Testis (tissue), 2 donors: ENCODE measurements at regions not wholly inside any gene's neighbourhood (a gene's known extent, or its start where the extent isn't known, plus 50 kb on each side); places are given as distances from the start of the nearest gene placed in this dataset.

ENCODE experiments used
- DNase-seq: peaks from one replicate; pipeline ENCODE4 v3.0.0-alpha.2; 2019
- H3K27ac ChIP-seq, 2 donors: fragments of 200-600 bp; sonication (generic); one replicate each; pipeline ENCODE4 v1.5.1; 2019
- H3K27me3 ChIP-seq: fragments of 200-600 bp; sonication (generic); one replicate; pipeline ENCODE4 v1.5.1; 2019
- H3K36me3 ChIP-seq: fragments of 200-600 bp; sonication (generic); one replicate; pipeline ENCODE4 v1.5.1; 2017; ENCODE audit warnings: low read depth; ENCODE audit errors: missing control alignments
- H3K4me1 ChIP-seq: fragments of 200-600 bp; sonication (generic); one replicate; pipeline ENCODE4 v1.5.1; 2019
- H3K4me3 ChIP-seq, 2 donors: fragments of 200-600 bp; sonication (generic); one replicate each; pipeline ENCODE4 v1.5.1; 2017 to 2019
- H3K9me3 ChIP-seq: fragments of 200-600 bp; sonication (generic); one replicate; pipeline ENCODE4 v1.5.1; 2017
- CTCF ChIP-seq, 3 experiments: fragments of 450-650 bp in 2 of 3; fragments of 200-600 bp in 1 of 3; sonication (generic) in 1 of 3; IDR thresholded peaks; one replicate each; pipeline ENCODE4 v1.5.1; 2016 to 2019; ENCODE audit warnings: antibody characterized with exemption in 3 of 3, mild to moderate bottlenecking in 2 of 3, moderate library complexity in 1 of 3
- POLR2A ChIP-seq: fragments of 450-650 bp; IDR thresholded peaks from one replicate; pipeline ENCODE4 v1.6.1; 2017; ENCODE audit warnings: antibody characterized with exemption, mild to moderate bottlenecking, moderate library complexity
- WGBS, 2 donors: methylation state at CpG; one replicate each; pipeline ENCODE4 v1.1.5; 2018; 5-methylcytosine and 5-hydroxymethylcytosine counted together
- intact Hi-C: fragments of 100-400 bp; cut with DNase I; formaldehyde crosslinking; loops from one replicate; pipeline ENCODE4 v1.15.1; 2023; ENCODE audit warnings: low total_unique reads

- no peak for DNase-seq
- WGBS, 2 donors, result 35 to 40% methylated on average over 21 of the region's 21 CpGs
- intact Hi-C loops, result no loop called here
Observed at GRCh38 chr10:129042776-129043595, 424.1 kb upstream of the MGMT start.

GRCh38 chr10:129043691-129044090 is 423.4 kb upstream of the MGMT start:
- TF ChIP-seq CTCF (IDR thresholded peaks at IDR 0.05), result no peak
- no peak for TF ChIP-seq POLR2A
- intact Hi-C loops, result no loop called here
- Histone ChIP-seq H3K36me3 (no peaks in the 10 kb centered on the region), H3K27ac (no peak overlapping the region), H3K27me3 (no peaks in the 10 kb centered on the region), H3K9me3 (no peaks in the 10 kb centered on the region), H3K4me3 (no peak overlapping the region), H3K4me1 (no peaks in the 10 kb centered on the region)
- DNase-seq, result no peak
- 80 to 81% methylated on average over 3 of the region's 3 CpGs for WGBS, 2 donors

More at GRCh38 chr10:129042776-129043595, 424.1 kb upstream of the MGMT start:
- no peak for TF ChIP-seq CTCF (IDR thresholded peaks at IDR 0.05)
- TF ChIP-seq POLR2A, result no peak
- Histone ChIP-seq H3K9me3 (no peaks in the 10 kb centered on the region), H3K4me3 (no peak overlapping the region), H3K4me1 (no peaks in the 10 kb centered on the region), H3K27me3 (no peaks in the 10 kb centered on the region), H3K27ac (no peak overlapping the region), H3K36me3 (no peaks in the 10 kb centered on the region)

- intact Hi-C loops, result no loop called here
- H3K9me3 ChIP-seq, result no peaks in the 10 kb centered on the region
- H3K27me3 ChIP-seq, result no peaks in the 10 kb centered on the region
- DNase-seq, result no peak
- no peak overlapping the region for H3K4me3 ChIP-seq
- TF ChIP-seq CTCF (IDR thresholded peaks at IDR 0.05) (no peak), POLR2A (no peak)
- H3K27ac ChIP-seq, result no peak overlapping the region
- H3K36me3 ChIP-seq, result no peaks in the 10 kb centered on the region
- no peaks in the 10 kb centered on the region for H3K4me1 ChIP-seq
- 63 to 70% methylated on average over 17 of the region's 17 CpGs for WGBS, 2 donors
Observed at GRCh38 chr10:129045599-129045998, 421.4 kb upstream of the MGMT start.

- Histone ChIP-seq H3K4me3 (no peak overlapping the region), H3K9me3 (no peaks in the 10 kb centered on the region), H3K4me1 (no peaks in the 10 kb centered on the region), H3K27ac (no peak overlapping the region), H3K36me3 (no peaks in the 10 kb centered on the region), H3K27me3 (no peaks in the 10 kb centered on the region)
- TF ChIP-seq CTCF (IDR thresholded peaks at IDR 0.05) (no peak), POLR2A (no peak)
- WGBS, 2 donors, result 57 to 62% methylated on average over 28 of the region's 28 CpGs
- intact Hi-C loops, result no loop called here
- no peak for DNase-seq
Observed at GRCh38 chr10:129046065-129046681, 420.9 kb upstream of the MGMT start.
